Amygdala (tissue), 56 donors: ENCODE measurements at regions not wholly inside any gene's neighbourhood (a gene's known extent, or its start where the extent isn't known, plus 50 kb on each side); places are given as distances from the start of the nearest gene placed in this dataset.

ENCODE experiments used
- DNase-seq, 56 donors: peaks; one replicate each; lab custom pipeline; 2025; lab: John Stamatoyannopoulos, UW

DNA sequence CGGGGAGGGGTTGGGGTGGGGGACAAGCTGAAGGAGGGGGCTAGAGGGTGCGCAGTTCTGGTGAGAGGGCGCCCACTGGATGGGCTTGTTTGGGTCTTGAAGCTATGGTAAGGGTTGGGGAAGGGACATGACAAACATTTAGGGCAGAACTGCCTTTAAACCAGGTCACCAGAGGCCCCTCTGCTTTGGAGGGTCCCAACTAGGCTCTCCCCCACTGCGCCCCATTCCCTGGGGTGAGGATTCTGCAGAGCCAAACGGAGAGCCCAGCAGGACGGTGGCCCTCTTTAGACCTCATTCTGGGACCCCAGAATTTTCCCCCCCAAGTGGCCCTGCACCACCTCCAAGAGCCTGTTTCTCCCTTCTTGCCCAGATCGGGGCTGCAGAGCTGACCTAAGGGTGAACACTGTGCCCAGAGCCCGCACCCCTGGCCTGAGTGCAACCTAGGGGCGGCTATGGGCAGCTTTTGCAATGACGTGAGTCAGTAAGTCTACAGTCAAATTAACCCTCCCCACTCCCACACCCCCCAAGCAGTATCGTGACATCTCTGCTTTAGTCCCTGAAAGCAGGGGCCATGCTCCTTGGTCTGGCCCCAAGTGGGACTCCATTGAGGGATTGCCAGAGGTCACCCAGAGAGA, 593.8 kb downstream of the MATN1 start:
- DNase-seq: no peak

DNA sequence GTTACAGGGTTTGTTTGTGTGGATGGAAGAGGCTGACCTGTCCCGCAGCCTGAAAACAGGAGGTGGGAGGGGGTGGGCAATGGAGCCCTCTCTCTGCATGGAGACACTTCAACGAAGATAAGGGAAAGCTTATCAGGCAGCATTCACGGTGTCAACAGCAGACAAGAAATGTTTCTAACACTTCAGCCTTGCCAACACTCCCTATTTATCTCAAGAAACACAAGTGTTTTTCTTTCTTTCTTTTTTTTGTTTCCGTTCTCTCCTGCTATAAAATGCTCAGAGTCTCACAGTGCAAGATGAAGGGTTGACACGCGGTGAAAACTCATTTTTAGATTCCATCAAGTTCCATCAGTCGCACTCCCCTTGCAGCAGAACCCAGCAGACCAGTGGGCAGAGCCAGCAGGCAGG, 594.4 kb downstream of the MATN1 start:
- no peak for DNase-seq

GRCh38 chr1:30126848-30127247, 596.5 kb downstream of the MATN1 start:
- peak in 1 of 56 donors; percentile 8 for DNase-seq

DNA sequence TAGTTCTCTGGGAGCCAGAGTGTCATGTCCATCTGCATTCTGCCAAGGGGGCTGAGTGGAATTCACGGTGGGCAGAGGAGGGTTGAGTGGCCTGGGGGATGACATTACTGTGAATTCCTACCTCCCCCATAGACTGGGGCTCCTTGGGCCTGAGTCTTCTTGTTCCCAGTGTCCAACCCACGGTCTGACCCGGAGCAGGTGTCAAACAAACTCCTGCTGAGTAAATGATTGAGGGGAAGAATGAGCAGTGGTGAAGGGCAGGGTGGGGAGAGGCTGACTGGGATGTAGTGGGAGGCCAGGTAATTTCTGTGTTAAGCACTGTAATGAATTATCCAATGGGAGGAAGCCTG, 597.6 kb downstream of the MATN1 start:
- DNase-seq: no peak

DNA sequence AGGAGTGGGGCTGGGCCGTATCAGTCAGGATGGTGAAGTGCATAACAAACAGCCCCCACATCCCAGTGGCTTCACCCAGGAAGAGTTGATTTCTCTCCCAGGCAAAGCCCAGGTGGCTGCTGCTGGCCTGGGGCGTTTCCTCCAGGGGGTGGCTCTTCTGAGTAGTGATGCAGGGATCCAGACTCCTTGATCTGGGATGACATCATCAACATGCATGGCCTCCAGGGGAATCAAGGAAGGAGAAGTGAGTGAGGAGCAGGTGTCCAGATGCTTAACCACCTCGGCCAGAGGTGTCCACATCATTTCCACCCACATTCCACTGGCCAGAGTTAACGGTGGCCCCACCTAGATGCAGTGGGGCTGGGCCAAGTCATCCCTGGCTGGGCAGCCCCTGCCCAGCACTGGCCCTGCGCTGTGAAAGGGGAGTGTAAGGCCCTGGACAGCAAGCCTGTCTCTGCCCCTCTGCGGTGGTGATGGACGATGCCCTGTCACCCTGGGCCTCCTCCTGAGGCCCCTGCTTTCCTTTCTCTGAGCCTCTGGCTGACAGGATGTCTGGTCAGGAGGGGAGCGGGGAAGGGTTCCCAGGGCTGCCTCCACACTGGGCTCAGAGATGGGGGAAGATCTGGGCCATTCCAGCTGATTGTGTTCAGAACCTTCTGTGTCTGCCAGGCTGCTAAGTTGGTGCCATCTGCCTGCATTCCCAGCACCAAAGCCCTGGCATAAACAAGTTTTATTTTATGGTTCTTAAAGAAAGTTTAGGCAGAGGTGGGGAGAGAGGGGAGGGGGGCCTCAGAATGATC, 598.2 kb downstream of the MATN1 start:
- no peak for DNase-seq

DNA sequence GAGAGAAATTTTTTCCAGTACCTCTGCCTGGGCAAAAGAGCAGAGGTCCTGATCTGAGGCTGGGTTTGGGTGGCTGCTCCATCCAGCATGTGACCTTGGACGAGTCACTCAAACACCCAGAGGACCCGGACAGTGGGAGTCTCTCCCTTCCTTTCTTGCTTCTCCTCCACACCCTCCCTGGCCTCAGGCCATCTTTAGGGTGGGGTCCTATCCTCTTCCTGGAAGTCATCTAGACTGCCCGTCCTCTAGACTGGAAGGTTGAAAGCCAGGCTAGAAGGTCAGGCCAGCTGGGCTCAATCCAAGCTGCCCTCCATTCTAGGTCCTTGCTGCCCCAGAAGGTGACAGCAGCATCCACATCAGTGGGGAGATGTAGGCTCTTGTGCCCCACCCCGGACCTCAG, 599.5 kb downstream of the MATN1 start:
- DNase-seq: no peak

DNA sequence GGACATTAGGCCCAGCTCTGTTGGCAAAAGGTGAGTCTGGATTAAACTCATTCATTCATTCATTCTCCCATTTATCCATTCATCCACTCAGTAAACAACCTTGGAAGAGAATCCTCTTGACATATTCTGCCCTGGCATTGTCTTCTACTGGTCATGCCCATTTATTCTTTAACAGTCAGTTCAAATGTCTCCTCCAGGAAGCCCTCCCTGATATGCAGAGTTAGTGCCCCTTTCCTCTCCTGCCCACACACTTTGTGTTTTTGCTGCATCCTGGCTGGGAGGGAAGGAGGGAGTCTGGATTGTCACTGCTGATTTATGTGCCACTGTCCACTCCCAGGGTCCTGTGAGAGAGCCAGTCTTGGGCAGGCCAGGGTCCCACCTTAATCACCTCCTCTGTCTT, 600.3 kb downstream of the MATN1 start:
- no peak for DNase-seq

DNA sequence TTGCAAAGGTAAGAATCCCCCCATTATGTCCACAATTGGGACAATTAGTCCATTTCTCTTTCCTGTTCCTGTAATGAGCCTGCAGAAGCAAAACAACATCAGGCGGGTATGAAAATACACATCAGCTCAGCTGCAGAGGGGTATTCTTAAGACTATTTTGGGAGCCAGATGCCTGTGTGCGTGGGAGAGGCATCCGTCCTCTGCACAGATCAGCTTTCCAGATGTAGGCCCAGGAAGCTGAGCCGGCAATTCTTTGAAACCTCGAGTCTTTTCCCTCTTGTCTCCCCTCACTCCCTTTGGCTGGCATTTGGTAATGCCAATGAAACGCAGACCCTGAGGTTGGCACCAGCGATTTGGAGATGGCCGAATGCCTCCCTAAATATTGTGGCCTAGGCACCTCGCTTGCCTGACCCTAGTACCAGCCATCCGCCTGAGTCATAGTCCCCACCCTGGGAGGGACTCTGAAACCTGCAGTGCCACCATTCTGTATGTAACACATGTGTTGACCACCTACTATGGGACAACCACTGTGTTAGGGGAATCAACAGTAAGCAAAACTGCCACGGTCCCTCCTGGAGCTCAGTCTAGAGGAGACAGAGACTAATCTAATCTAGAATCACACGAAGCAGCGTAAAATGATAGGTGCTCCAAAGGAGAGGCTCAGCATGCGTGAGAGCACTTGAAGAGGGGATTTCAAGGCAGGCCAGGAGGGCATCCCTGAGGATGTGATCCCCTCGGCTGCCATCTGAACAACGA, 603.0 kb downstream of the MATN1 start:
- no peak for DNase-seq

DNA sequence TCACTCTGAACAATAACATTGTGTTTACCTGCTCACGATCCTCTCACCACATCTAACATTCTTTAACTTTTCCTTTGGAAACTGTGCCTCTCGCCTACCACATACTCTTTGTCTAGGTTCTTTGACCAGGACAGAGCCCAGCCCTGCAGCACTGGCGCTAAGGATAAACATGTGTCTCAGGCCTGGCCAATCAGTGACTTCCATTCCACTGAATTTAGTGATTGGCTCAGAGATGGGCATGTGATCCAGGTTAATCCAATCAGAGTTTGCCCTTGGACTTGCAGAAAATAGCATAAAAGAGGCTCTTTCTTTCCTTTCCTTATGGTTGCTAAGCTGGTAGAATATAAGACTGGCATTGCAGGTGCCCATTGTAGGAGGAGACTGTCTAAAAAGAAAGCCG, 605.7 kb downstream of the MATN1 start:
- DNase-seq: no peak

DNA sequence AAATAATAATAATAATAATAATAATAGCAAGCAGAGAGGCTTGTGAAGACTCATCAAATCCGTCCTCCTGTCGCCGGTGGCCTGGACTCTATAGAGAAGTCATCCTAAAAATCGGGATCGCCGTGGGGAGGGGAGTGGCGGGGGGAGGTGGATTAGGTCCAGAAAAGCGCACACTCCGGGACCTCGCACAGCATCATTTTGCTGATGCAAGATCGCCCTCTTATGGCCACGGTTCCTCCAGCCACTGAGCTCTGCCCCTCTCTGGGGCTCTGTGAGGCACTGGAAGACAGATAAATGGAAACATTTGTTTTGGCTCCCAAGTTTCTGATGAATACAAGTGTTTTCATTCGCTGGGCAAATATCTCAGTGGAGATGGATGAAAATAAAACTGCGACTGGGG, 612.0 kb downstream of the MATN1 start:
- peak in 33 of 56 donors; percentile 3 to 57 (median 19) for DNase-seq

GRCh38 chr1:30110846-30111245, 612.5 kb downstream of the MATN1 start:
- no peak for DNase-seq

DNA sequence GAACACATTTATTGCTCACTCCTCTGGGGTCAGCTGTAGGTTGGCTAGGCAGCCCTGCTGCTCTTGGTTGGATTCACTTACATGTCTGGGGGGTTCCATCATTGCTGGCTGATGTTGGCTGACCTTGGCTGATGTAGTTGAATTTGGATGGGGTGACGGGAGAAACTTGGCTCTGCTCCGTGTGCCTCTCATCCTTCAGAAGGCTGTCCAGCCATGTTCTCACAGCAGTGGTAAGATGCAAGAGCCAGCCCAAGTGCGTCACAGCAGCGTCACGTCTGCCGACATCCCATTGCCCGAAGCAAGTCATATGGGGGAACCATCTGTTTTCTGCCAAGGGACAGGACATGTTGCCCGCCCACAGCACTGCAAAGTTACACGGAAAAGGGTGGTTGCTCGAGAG, 613.5 kb downstream of the MATN1 start:
- peak in 6 of 56 donors; percentile 10 to 34 (median 16) for DNase-seq

- no peak for DNase-seq
Observed at GRCh38 chr1:30108186-30108585, 615.2 kb downstream of the MATN1 start.

- no peak for DNase-seq
Observed at GRCh38 chr1:30106125-30106524, 617.3 kb downstream of the MATN1 start.

DNA sequence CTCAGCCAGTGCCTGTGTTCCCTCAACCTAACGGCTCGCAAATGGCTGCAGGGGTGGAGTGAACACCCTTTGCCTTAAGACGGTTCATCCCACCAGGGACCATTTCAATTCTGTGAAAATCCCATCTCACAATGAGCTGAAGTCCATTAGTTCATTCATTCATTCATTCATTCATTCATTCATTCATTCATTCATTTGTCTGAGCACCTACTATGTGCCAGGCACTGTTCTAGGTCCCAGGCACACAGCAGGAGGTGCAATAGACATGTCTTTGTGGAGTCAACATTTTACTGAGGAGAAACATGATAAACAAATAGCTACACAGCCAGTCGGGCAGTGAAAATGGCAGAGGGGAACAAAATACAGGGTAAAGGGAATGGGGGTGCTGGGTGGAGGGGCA, 618.8 kb downstream of the MATN1 start:
- DNase-seq: no peak

GRCh38 chr1:30103708-30104411, 619.5 kb downstream of the MATN1 start:
- peak in 3 of 56 donors; percentile 8 to 46 (median 13) for DNase-seq

DNA sequence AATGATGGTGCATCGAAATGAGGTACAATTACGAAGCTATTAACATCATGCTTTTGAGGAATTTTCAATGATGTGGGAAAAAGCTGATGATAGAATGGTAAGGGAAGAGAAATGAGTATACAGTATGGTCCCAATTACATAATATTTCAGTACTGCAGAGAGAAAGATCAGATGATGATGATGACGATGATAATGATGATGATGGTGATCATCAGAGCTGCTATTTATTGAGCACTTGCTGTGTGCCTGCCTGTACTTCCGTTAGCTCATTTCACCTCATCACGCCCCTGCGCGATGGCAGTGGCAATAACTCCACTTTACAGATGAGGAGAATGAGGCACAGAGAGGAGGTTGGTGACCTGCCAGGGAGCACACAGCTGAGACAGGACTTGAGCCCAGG, 620.8 kb downstream of the MATN1 start:
- no peak for DNase-seq

- no peak for DNase-seq
Observed at GRCh38 chr1:30101487-30102227, 621.7 kb downstream of the MATN1 start.

GRCh38 chr1:30101016-30101415, 622.4 kb downstream of the MATN1 start:
- no peak for DNase-seq

DNA sequence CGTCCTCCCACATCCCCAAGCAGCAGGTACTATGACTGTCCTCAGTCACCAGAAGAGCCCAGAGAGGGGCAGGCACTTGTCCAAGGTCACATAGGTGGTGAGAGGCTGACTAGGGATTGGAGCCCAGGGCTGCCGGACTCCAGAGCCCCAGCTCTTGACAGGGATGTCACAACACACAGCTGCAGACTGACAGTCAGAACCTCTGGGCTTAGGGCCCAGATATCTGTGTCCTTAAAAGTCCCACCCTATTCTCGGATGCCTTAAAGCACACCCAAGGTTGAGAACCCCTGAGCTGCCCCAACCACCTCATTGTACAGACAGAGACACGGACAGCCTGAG, 622.9 kb downstream of the MATN1 start:
- no peak for DNase-seq
